Loucy (cell line): ENCODE measurements at regions not wholly inside any gene's neighbourhood (a gene's known extent, or its start where the extent isn't known, plus 50 kb on each side); places are given as distances from the start of the nearest gene placed in this dataset.

Source experiments
- EZH2phosphoT487 ChIP-seq: fragments of 200-600 bp; IDR thresholded peaks from 2 replicates; pipeline ENCODE4 v1.6.1; 2018; ENCODE audit warnings: antibody characterized with exemption, mild to moderate bottlenecking, moderate library complexity, borderline replicate concordance
- TF ChIP-seq, protein P1 (sequence below): fragments of 200-600 bp; sonication (generic); conservative IDR thresholded peaks from 2 replicates; pipeline ENCODE4 v1.5.1; 2014; ENCODE audit warnings: mild to moderate bottlenecking, antibody characterized with exemption, low read length

GRCh38 chr12:111182382-111182781, 186.5 kb downstream of the PHETA1 start:
- TF ChIP-seq, protein P1, sequence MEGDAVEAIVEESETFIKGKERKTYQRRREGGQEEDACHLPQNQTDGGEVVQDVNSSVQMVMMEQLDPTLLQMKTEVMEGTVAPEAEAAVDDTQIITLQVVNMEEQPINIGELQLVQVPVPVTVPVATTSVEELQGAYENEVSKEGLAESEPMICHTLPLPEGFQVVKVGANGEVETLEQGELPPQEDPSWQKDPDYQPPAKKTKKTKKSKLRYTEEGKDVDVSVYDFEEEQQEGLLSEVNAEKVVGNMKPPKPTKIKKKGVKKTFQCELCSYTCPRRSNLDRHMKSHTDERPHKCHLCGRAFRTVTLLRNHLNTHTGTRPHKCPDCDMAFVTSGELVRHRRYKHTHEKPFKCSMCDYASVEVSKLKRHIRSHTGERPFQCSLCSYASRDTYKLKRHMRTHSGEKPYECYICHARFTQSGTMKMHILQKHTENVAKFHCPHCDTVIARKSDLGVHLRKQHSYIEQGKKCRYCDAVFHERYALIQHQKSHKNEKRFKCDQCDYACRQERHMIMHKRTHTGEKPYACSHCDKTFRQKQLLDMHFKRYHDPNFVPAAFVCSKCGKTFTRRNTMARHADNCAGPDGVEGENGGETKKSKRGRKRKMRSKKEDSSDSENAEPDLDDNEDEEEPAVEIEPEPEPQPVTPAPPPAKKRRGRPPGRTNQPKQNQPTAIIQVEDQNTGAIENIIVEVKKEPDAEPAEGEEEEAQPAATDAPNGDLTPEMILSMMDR = no peak
- TF ChIP-seq EZH2phosphoT487 = no peak
